SK-N-SH (cell line): ENCODE measurements at regions not wholly inside any gene's neighbourhood (a gene's known extent, or its start where the extent isn't known, plus 50 kb on each side); places are given as distances from the start of the nearest gene placed in this dataset.

Experiments
- CTCF ChIA-PET: fragments of 300-600, 350-600 bp; formaldehyde crosslinking; extraction: SDS; loops from one replicate; lab custom pipeline; 2021; lab: Yijun Ruan, JAX
- POLR2A ChIA-PET: fragments of 350-600 bp; sonication (Branson Sonifier 250); formaldehyde crosslinking; extraction: SDS; loops from one replicate; lab custom pipeline; 2020; ENCODE audit warnings: antibody characterized with exemption, inconsistent platforms; lab: Yijun Ruan, JAX
- DNase-seq: peaks from one replicate; pipeline ENCODE4 v3.0.0; 2012
- H2AFZ ChIP-seq: fragments of 200-600 bp; sonication (generic); 2 replicates; pipeline ENCODE4 v1.8.1; 2016; ENCODE audit warnings: antibody characterized with exemption, mild to moderate bottlenecking, low read depth
- H3F3A ChIP-seq: fragments of 200-600 bp; sonication (generic); replicated peaks from 2 replicates; pipeline ENCODE3; 2016; ENCODE audit warnings: antibody characterized with exemption, mild to moderate bottlenecking; ENCODE audit not compliant: insufficient read depth
- H3K27ac ChIP-seq, 2 experiments: fragments of 200-500 bp in 1 of 2; fragments of 200-600 bp in 1 of 2; sonication (Bioruptor generic) in 1 of 2; sonication (generic), shearing (Covaris generic) in 1 of 2; 2 replicates each; pipeline versions ENCODE4 v1.5.1 to v1.6.1; 2014 to 2016; ENCODE audit warnings: low read depth in 2 of 2, inconsistent platforms in 1 of 2, low read length in 1 of 2, mild to moderate bottlenecking in 1 of 2, mixed read lengths in 1 of 2
- H3K27me3 ChIP-seq: fragments of 200-600 bp; sonication (generic), shearing (Covaris generic); 2 replicates; pipeline ENCODE4 v1.6.1; 2016; ENCODE audit warnings: mixed run types; ENCODE audit not compliant: insufficient read depth
- H3K36me3 ChIP-seq, 2 experiments: fragments of 200-500 bp in 1 of 2; fragments of 200-600 bp in 1 of 2; sonication (Bioruptor generic) in 1 of 2; sonication (generic) in 1 of 2; replicated peaks in 1 of 2; 2 replicates each; pipeline versions ENCODE3 to v1.5.1; 2014 to 2016; ENCODE audit warnings: low read length in 1 of 2, mild to moderate bottlenecking in 1 of 2; ENCODE audit not compliant: insufficient read depth in 2 of 2, control insufficient read depth in 1 of 2
- H3K4me1 ChIP-seq, 2 experiments: fragments of 200-500 bp in 1 of 2; fragments of 200-600 bp in 1 of 2; sonication (Bioruptor generic) in 1 of 2; sonication (generic), shearing (Covaris generic) in 1 of 2; 2 replicates each; pipeline versions ENCODE4 v1.5.1 to v1.6.1; 2014 to 2016; ENCODE audit warnings: low read depth in 1 of 2, low read length in 1 of 2, mixed run types in 1 of 2; ENCODE audit not compliant: insufficient read depth in 2 of 2, control insufficient read depth in 1 of 2
- H3K4me2 ChIP-seq: fragments of 200-600 bp; sonication (generic), shearing (Covaris generic); 2 replicates; pipeline ENCODE4 v1.6.1; 2017; ENCODE audit warnings: mixed run types
- H3K4me3 ChIP-seq, 2 experiments: fragments of 200-500 bp in 1 of 2; fragments of 200-600 bp in 1 of 2; sonication (Bioruptor generic) in 1 of 2; sonication (generic), shearing (Covaris generic) in 1 of 2; 2 replicates each; pipeline versions ENCODE4 v1.5.1 to v1.8.1; 2014 to 2016; ENCODE audit warnings: low read depth in 2 of 2, inconsistent platforms in 1 of 2, low read length in 1 of 2, mild to moderate bottlenecking in 1 of 2, mixed read lengths in 1 of 2, moderate library complexity in 1 of 2
- H3K79me2 ChIP-seq: fragments of 200-600 bp; sonication (generic); 2 replicates; pipeline ENCODE4 v1.8.1; 2017; ENCODE audit warnings: mild to moderate bottlenecking; ENCODE audit not compliant: insufficient read depth
- H3K9ac ChIP-seq: fragments of 200-600 bp; sonication (generic); 2 replicates; pipeline ENCODE4 v1.6.1; 2017; ENCODE audit warnings: mixed run types
- H3K9me2 ChIP-seq: fragments of 200-600 bp; sonication (generic); 2 replicates; pipeline ENCODE4 v1.6.1; 2017; ENCODE audit warnings: mixed run types
- H3K9me3 ChIP-seq: fragments of 200-600 bp; sonication (generic); 2 replicates; pipeline ENCODE4 v1.6.1; 2017; ENCODE audit warnings: mixed run types, mild to moderate bottlenecking, moderate library complexity
- H4K20me1 ChIP-seq: fragments of 200-600 bp; sonication (generic); 2 replicates; pipeline ENCODE4 v1.6.1; 2017; ENCODE audit warnings: mild to moderate bottlenecking, mixed run types; ENCODE audit not compliant: insufficient read depth
- CHD2 ChIP-seq: fragments of 150-350 bp; IDR thresholded peaks from 2 replicates; pipeline ENCODE4 v1.6.1; 2018; ENCODE audit warnings: low read length; ENCODE audit not compliant: partially characterized antibody
- EP300 ChIP-seq, 2 experiments: IDR thresholded peaks; 2 replicates each; pipeline versions ENCODE4 v1.4.0 to v1.6.1; 2012; ENCODE audit warnings: borderline replicate concordance in 1 of 2, low read depth in 1 of 2, low read length in 1 of 2
- EZH2phosphoT487 ChIP-seq: fragments of 200-600 bp; sonication (generic); IDR thresholded peaks from 2 replicates; pipeline ENCODE4 v1.6.1; 2017; ENCODE audit warnings: low read depth, mixed run types, mild to moderate bottlenecking, antibody characterized with exemption, moderate library complexity, borderline replicate concordance
- FOSL2 ChIP-seq: IDR thresholded peaks from 2 replicates; pipeline ENCODE4 v1.4.0; 2012; ENCODE audit warnings: low read depth, mild to moderate bottlenecking, moderate library complexity, borderline replicate concordance
- GABPA ChIP-seq: IDR thresholded peaks from 2 replicates; pipeline ENCODE4 v1.4.0; 2012; ENCODE audit warnings: low read depth, mild to moderate bottlenecking
- GATA2 ChIP-seq: sonication (generic); formaldehyde crosslinking; IDR thresholded peaks from 2 replicates; pipeline ENCODE4 v1.5.0; 2020; ENCODE audit warnings: mild to moderate bottlenecking, missing genetic modification reagents
- JUND ChIP-seq: IDR thresholded peaks from 2 replicates; pipeline ENCODE4 v1.4.0; 2012
- MEF2A ChIP-seq: IDR thresholded peaks from 2 replicates; pipeline ENCODE4 v1.4.0; 2012; ENCODE audit warnings: low read depth, borderline replicate concordance
- MXI1 ChIP-seq: IDR thresholded peaks from 2 replicates; pipeline ENCODE4 v1.6.1; 2012; ENCODE audit warnings: mild to moderate bottlenecking, low read depth, low read length, improper control_type of control experiment
- NFIC ChIP-seq: IDR thresholded peaks from 2 replicates; pipeline ENCODE4 v1.4.0; 2012; ENCODE audit warnings: borderline replicate concordance
- NRF1 ChIP-seq: IDR thresholded peaks from 2 replicates; pipeline ENCODE4 v1.6.1; 2012; ENCODE audit warnings: low read depth, mild to moderate bottlenecking, low read length
- PBX3 ChIP-seq: IDR thresholded peaks from 2 replicates; pipeline ENCODE4; 2012
- RFX5 ChIP-seq: IDR thresholded peaks from 2 replicates; pipeline ENCODE4 v1.6.1; 2012; ENCODE audit warnings: mild to moderate bottlenecking, improper control_type of control experiment, low read length
- RXRA ChIP-seq: IDR thresholded peaks from 2 replicates; pipeline ENCODE4 v1.4.0; 2012; ENCODE audit warnings: low read depth, mild to moderate bottlenecking, borderline replicate concordance
- SMC3 ChIP-seq: IDR thresholded peaks from 2 replicates; pipeline ENCODE4 v1.6.1; 2012; ENCODE audit warnings: low read depth, low read length, improper control_type of control experiment
- TAF1 ChIP-seq: IDR thresholded peaks from 2 replicates; pipeline ENCODE4 v1.6.1; 2012; ENCODE audit warnings: low read depth, mild to moderate bottlenecking, low read length, moderate library complexity, borderline replicate concordance
- TEAD4 ChIP-seq: IDR thresholded peaks from 2 replicates; pipeline ENCODE4 v1.4.0; 2012; ENCODE audit warnings: mild to moderate bottlenecking, borderline replicate concordance; ENCODE audit not compliant: insufficient read depth
- USF1 ChIP-seq: IDR thresholded peaks from 2 replicates; pipeline ENCODE4 v1.4.0; 2012; ENCODE audit warnings: low read depth, borderline replicate concordance
- USF2 ChIP-seq: fragments of 150-350 bp; IDR thresholded peaks from 2 replicates; pipeline ENCODE4 v1.6.1; 2017; ENCODE audit warnings: antibody characterized with exemption, low read length, low read depth, borderline replicate concordance
- WGBS: methylation state at CpG from one replicate; pipeline ENCODE4 v1.1.6; 2017; ENCODE audit warnings: low lambda C conversion rate; 5-methylcytosine and 5-hydroxymethylcytosine counted together
- TF ChIP-seq, protein P1 (sequence below): IDR thresholded peaks from 2 replicates; pipeline ENCODE4 v1.4.0; 2012; ENCODE audit warnings: low read depth, borderline replicate concordance

- Histone ChIP-seq H3K79me2 (no peaks in the 10 kb centered on the region), H3K9me2 (no peaks in the 10 kb centered on the region), H3K4me1 (no peaks in the 10 kb centered on the region), H3F3A (no peaks in the 10 kb centered on the region), H3K9me3 (no peaks in the 10 kb centered on the region), H3K4me3 (no peak overlapping the region), H4K20me1 (no peaks in the 10 kb centered on the region), H3K9ac (no peak overlapping the region)
- WGBS = 26% methylated on average over 5 of the region's 5 CpGs
- TF ChIP-seq USF1 (no peak), MEF2A (no peak), NFIC (no peak), EZH2phosphoT487 (no peak), SMC3 (no peak), TAF1 (no peak), GATA2 (CRISPR knock-in tag) (no peak), MXI1 (no peak), EP300 (IDR thresholded peaks at IDR 0.05; ENCODE audit: borderline replicate concordance in 1 of 2, low read depth in 1 of 2, low read length in 1 of 2) (no peak), RXRA (no peak), USF2 (no peak), GABPA (no peak), JUND (no peak), PBX3 (no peak), RFX5 (no peak), FOSL2 (no peak)
- TF ChIP-seq, all 33 proteins: peak for 0
- ChIA-PET POLR2A (no interaction called here), CTCF (no interaction called here)
- Histone ChIP-seq H3K36me3 (no peaks in the 10 kb centered on the region), H3K27me3 (peaks cover 15% of the 10 kb centered on the region; the same call in 1 of the 2 replicates), H3K4me2 (no peak overlapping the region), H3K27ac (no peak overlapping the region), H2AFZ (no peak overlapping the region)
- no peak for DNase-seq
Observed at GRCh38 chr10:126841341-126841895, 63.8 kb upstream of the DOCK1 start.

GRCh38 chr10:126842356-126842755 is 62.9 kb upstream of the DOCK1 start:
- WGBS = 59% methylated on average over 3 of the region's 4 CpGs
- Histone ChIP-seq H3K9me2 (no peaks in the 10 kb centered on the region), H3K9ac (no peak overlapping the region), H3K27ac (no peak overlapping the region), H2AFZ (no peak overlapping the region), H3K9me3 (no peaks in the 10 kb centered on the region), H3K4me2 (no peak overlapping the region), H4K20me1 (no peaks in the 10 kb centered on the region), H3K79me2 (no peaks in the 10 kb centered on the region), H3F3A (no peaks in the 10 kb centered on the region), H3K4me1 (no peaks in the 10 kb centered on the region), H3K36me3 (no peaks in the 10 kb centered on the region), H3K27me3 (peaks cover 15% of the 10 kb centered on the region; the same call in 1 of the 2 replicates), H3K4me3 (no peak overlapping the region)
- no peak for DNase-seq
- CTCF ChIA-PET = no interaction called here
- POLR2A ChIA-PET = no interaction called here
- TF ChIP-seq NFIC = no peak
- TF ChIP-seq, protein P1, sequence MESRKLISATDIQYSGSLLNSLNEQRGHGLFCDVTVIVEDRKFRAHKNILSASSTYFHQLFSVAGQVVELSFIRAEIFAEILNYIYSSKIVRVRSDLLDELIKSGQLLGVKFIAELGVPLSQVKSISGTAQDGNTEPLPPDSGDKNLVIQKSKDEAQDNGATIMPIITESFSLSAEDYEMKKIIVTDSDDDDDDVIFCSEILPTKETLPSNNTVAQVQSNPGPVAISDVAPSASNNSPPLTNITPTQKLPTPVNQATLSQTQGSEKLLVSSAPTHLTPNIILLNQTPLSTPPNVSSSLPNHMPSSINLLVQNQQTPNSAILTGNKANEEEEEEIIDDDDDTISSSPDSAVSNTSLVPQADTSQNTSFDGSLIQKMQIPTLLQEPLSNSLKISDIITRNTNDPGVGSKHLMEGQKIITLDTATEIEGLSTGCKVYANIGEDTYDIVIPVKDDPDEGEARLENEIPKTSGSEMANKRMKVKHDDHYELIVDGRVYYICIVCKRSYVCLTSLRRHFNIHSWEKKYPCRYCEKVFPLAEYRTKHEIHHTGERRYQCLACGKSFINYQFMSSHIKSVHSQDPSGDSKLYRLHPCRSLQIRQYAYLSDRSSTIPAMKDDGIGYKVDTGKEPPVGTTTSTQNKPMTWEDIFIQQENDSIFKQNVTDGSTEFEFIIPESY = no peak
- no peak for TF ChIP-seq GATA2 (CRISPR knock-in tag)
- no peak for TF ChIP-seq TAF1
- no peak for TF ChIP-seq EZH2phosphoT487
- TF ChIP-seq PBX3 = no peak
- TF ChIP-seq GABPA = no peak
- TF ChIP-seq NRF1 = no peak
- TF ChIP-seq MXI1 = no peak
- no peak for TF ChIP-seq RFX5
- no peak for TF ChIP-seq CHD2
- TF ChIP-seq TEAD4 = no peak
